Right lobe of liver (tissue), 6 donors: ENCODE measurements at regions not wholly inside any gene's neighbourhood (a gene's known extent, or its start where the extent isn't known, plus 50 kb on each side); places are given as distances from the start of the nearest gene placed in this dataset.
A peak's percentile ranks its signal among the peaks of the same experiment; 100 is the strongest.

Experiments
- ATAC-seq, 4 donors: fragments of 200-7000 bp; cut with Tn5 transposase; one replicate each; pipeline ENCODE4 v1.9.1; 2020; ENCODE audit warnings: mild to moderate bottlenecking in 4 of 4, moderate library complexity in 4 of 4
- DNase-seq, 3 donors: peaks; one replicate each; pipeline ENCODE4 v3.0.0-alpha.2; 2020
- H3K27ac ChIP-seq, 3 donors: fragments of 200-600 bp; one replicate each; pipeline ENCODE4 v1.8.0; 2022
- H3K27me3 ChIP-seq, 2 donors: fragments of 200-600 bp; one replicate each; pipeline ENCODE4 v1.8.0; 2022
- H3K36me3 ChIP-seq, 4 donors: fragments of 200-600 bp; sonication (generic) in 1 of 4; one replicate each; pipeline versions ENCODE4 v1.5.1 to v1.8.0; 2017 to 2022; ENCODE audit warnings: control low read depth in 1 of 4
- H3K4me1 ChIP-seq, 4 donors: fragments of 200-600 bp; sonication (generic) in 1 of 4; one replicate each; pipeline versions ENCODE4 v1.5.1 to v1.8.0; 2017 to 2022; ENCODE audit warnings: control low read depth in 1 of 4
- H3K4me3 ChIP-seq, 3 donors: fragments of 200-600 bp; one replicate each; pipeline ENCODE4 v1.8.0; 2022
- H3K9me3 ChIP-seq, 4 donors: fragments of 200-600 bp; sonication (generic) in 1 of 4; one replicate each; pipeline versions ENCODE4 v1.5.1 to v1.8.0; 2017 to 2022; ENCODE audit warnings: control low read depth in 1 of 4
- CTCF ChIP-seq, 4 donors: fragments of 200-600 bp in 3 of 4; fragments of 450-650 bp in 1 of 4; IDR thresholded peaks; one replicate each; pipeline versions ENCODE4 v1.5.1 to v1.8.0; 2016 to 2022; ENCODE audit warnings: antibody characterized with exemption in 4 of 4, mild to moderate bottlenecking in 2 of 4
- POLR2A ChIP-seq: fragments of 450-650 bp; IDR thresholded peaks from one replicate; pipeline ENCODE4 v1.6.1; 2017; ENCODE audit warnings: antibody characterized with exemption, mild to moderate bottlenecking
- WGBS: methylation state at CpG from one replicate; pipeline ENCODE4 v1.1.6; 2018; ENCODE audit warnings: low coverage, low lambda C conversion rate; ENCODE audit not compliant: insufficient coverage; ENCODE audit errors: missing lambda C conversion rate; 5-methylcytosine and 5-hydroxymethylcytosine counted together
- intact Hi-C, 2 donors: fragments of 100-400 bp; cut with DNase I; formaldehyde crosslinking; loops; one replicate each; pipeline versions ENCODE4 v1.11.2 to v1.14.1; 2022
- donor health status: DM: no; HTN: yes; CAD: no.
- donor health status: DM: no; HTN: no; CAD: no.
- donor health status: DM: no; HTN: no; CAD: no.
- donor health status: DM: no; HTN: yes; CAD: no.
- donor health status: DM: no; HTN: yes; CAD: no.

GRCh38 chr15:95868970-95869369, 461.5 kb upstream of the NR2F2 start:
- whole genome bisulfite sequencing, result 72% methylated on average over 5 of the region's 13 CpGs
- no peak overlapping the region for H3K4me3 ChIP-seq
- no peaks in the 10 kb centered on the region for H3K27me3 ChIP-seq
- no peak overlapping the region for H3K27ac ChIP-seq
- no peaks in the 10 kb centered on the region for H3K36me3 ChIP-seq
- intact Hi-C loops, result no loop called here
- no peak for ATAC-seq
- no peaks in the 10 kb centered on the region for H3K9me3 ChIP-seq
- TF ChIP-seq POLR2A (no peak), CTCF (IDR thresholded peaks at IDR 0.05) (no peak)
- DNase-seq, result no peak
- H3K4me1 ChIP-seq, result no peaks in the 10 kb centered on the region

DNA sequence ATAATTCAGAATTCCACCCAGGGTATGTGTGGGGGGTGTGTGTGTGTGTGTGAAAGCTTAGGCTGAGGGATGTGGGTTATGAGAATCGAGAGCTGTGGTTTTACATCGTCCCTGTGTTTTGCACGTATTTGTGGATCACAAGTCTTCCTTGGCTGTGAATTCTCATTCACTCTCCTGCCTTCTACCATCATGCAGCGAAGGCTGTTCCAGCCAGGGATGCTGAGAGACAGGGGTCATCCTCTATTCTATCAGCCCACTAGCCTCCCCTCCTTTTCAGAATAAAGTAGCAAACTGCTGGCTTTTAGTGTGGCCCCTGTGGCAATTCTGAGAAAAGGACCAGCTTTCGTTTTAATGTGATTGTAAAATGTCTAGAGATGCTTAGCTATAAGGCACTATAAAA, 460.6 kb upstream of the NR2F2 start:
- H3K27me3 ChIP-seq, result no peaks in the 10 kb centered on the region
- intact Hi-C loops, result no loop called here
- TF ChIP-seq POLR2A (no peak), CTCF (IDR thresholded peaks at IDR 0.05) (no peak)
- H3K4me3 ChIP-seq, result no peak overlapping the region
- WGBS, result 51% methylated on average over 5 of the region's 5 CpGs
- no peaks in the 10 kb centered on the region for H3K9me3 ChIP-seq
- H3K27ac ChIP-seq, result no peak overlapping the region
- DNase-seq, result no peak
- no peak for ATAC-seq
- no peaks in the 10 kb centered on the region for H3K4me1 ChIP-seq
- no peaks in the 10 kb centered on the region for H3K36me3 ChIP-seq

GRCh38 chr15:95872366-95872771, 458.1 kb upstream of the NR2F2 start:
- no peaks in the 10 kb centered on the region for H3K36me3 ChIP-seq
- 85% methylated on average over 3 of the region's 3 CpGs for WGBS
- H3K9me3 ChIP-seq, result no peaks in the 10 kb centered on the region
- H3K27ac ChIP-seq, result no peak overlapping the region
- TF ChIP-seq POLR2A, result no peak
- no peak for TF ChIP-seq CTCF (IDR thresholded peaks at IDR 0.05)
- H3K27me3 ChIP-seq, result no peaks in the 10 kb centered on the region
- ATAC-seq, result no peak
- no peak for DNase-seq
- intact Hi-C loops, result no loop called here
- no peak overlapping the region for H3K4me3 ChIP-seq
- no peaks in the 10 kb centered on the region for H3K4me1 ChIP-seq

DNA sequence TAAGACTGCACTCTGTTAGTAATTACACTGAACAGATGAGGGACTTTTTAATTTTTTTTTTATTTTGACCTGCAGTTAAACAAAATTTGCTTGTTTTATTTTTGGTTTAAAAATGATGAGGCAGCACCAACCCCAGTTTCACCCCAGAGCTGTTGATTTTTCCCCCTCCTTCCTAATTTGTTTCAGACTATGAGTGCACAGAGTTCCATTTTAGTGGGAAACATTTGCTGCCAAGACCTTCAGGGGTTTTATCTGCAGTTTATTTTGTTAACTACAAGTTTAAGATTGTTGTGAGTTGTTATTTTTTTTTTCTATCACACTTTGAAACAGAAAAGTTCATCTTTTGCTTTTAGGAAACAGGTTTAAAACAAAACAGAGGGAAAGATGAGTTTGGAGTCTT, 455.9 kb upstream of the NR2F2 start:
- intact Hi-C loops, result no loop called here
- Histone ChIP-seq H3K36me3 (no peaks in the 10 kb centered on the region), H3K9me3 (no peaks in the 10 kb centered on the region), H3K27ac (no peak overlapping the region), H3K4me1 (no peaks in the 10 kb centered on the region), H3K27me3 (no peaks in the 10 kb centered on the region), H3K4me3 (no peak overlapping the region)
- TF ChIP-seq CTCF (IDR thresholded peaks at IDR 0.05), result no peak
- no peak for TF ChIP-seq POLR2A
- no peak for ATAC-seq
- no peak for DNase-seq

GRCh38 chr15:95875121-95875643, 455.3 kb upstream of the NR2F2 start:
- peak in 3 of 4 donors; percentile 34 to 57 (median 49) for ATAC-seq
- 45% methylated on average over 7 of the region's 7 CpGs for WGBS
- Histone ChIP-seq H3K36me3 (no peaks in the 10 kb centered on the region), H3K27ac (no peak overlapping the region), H3K4me3 (no peak overlapping the region), H3K4me1 (no peaks in the 10 kb centered on the region), H3K9me3 (no peaks in the 10 kb centered on the region), H3K27me3 (no peaks in the 10 kb centered on the region)
- no peak for DNase-seq
- TF ChIP-seq CTCF (IDR thresholded peaks at IDR 0.05) (no peak), POLR2A (no peak)
- intact Hi-C loops, result no loop called here
